ENCODE measurements at regions not wholly inside any gene's neighbourhood (a gene's known extent, or its start where the extent isn't known, plus 50 kb on each side); places are given as distances from the start of the nearest gene placed in this dataset.

- Histone ChIP-seq H2BK5ac (ENCODE audit: insufficient read length, low read length) (no peak overlapping the region), H3K79me2 (ENCODE audit: insufficient read depth, low read length) (no peaks in the 10 kb centered on the region), H2BK120ac (ENCODE audit: low read depth, low read length, poor library complexity, severe bottlenecking) (no peak overlapping the region), H3K27ac (ENCODE audit: insufficient read length, low read depth, low read length) (no peak overlapping the region), H4K8ac (replicated peaks; ENCODE audit: insufficient read length, low read depth, low read length) (no peak overlapping the region), H3K18ac (ENCODE audit: insufficient read length, low read depth, low read length) (no peak overlapping the region), H3K56ac (ENCODE audit: insufficient read length, low read depth, low read length) (no peak overlapping the region), H3K23me2 (ENCODE audit: insufficient read length, low read depth, low read length, poor library complexity, severe bottlenecking) (no peaks in the 10 kb centered on the region), H3K79me1 (ENCODE audit: insufficient read depth, low read depth, low read length, poor library complexity, severe bottlenecking) (no peaks in the 10 kb centered on the region), H3K4ac (ENCODE audit: low read depth, low read length) (no peak overlapping the region), H3K23ac (ENCODE audit: insufficient read length, low read depth, low read length) (no peak overlapping the region), H2AFZ (ENCODE audit: low read length) (no peak overlapping the region), H2BK15ac (ENCODE audit: low read depth, low read length) (no peak overlapping the region), H2BK20ac (ENCODE audit: low read depth, low read length, poor library complexity, severe bottlenecking) (no peak overlapping the region), H3K9me3 (ENCODE audit: control insufficient read depth, low read depth, low read length) (no peaks in the 10 kb centered on the region), H3K9ac (ENCODE audit: extremely low read depth, insufficient read length, low read length) (no peak overlapping the region), H4K5ac (ENCODE audit: insufficient read length, low read depth, low read length) (no peak overlapping the region), H3K4me1 (ENCODE audit: insufficient read depth, low read length) (no peaks in the 10 kb centered on the region), H2BK12ac (ENCODE audit: insufficient read length, low read depth, low read length) (no peak overlapping the region), H3K14ac (ENCODE audit: insufficient read depth, low read length) (no peak overlapping the region), H4K20me1 (ENCODE audit: control insufficient read depth, insufficient read depth, insufficient read length) (no peaks in the 10 kb centered on the region), H3T11ph (ENCODE audit: low read length) (no peak overlapping the region), H4K91ac (ENCODE audit: insufficient read length, low read depth, low read length) (no peak overlapping the region), H3K27me3 (ENCODE audit: insufficient read depth, low read length) (no peaks in the 10 kb centered on the region), H2AK5ac (ENCODE audit: insufficient read length, low read length) (no peak overlapping the region), H3K4me2 (ENCODE audit: insufficient read depth, insufficient read length, low read length) (no peak overlapping the region)
- TF ChIP-seq CTCF (conservative IDR thresholded peaks at IDR 0.05) = no peak
- Mint-ChIP-seq H3K9me3 (peaks cover 9 to 14% of the 10 kb centered on the region in 2 experiments; a peak in 4 of 5 replicates), H3K27me3 (ENCODE audit: low read depth) (no peaks in the 10 kb centered on the region), H3K4me1 (peaks cover 2 to 4% of the 10 kb centered on the region in 2 experiments; a peak in 2 of 4 replicates), H3K4me3 (no peak overlapping the region), H3K36me3 (ENCODE audit: insufficient read depth in 1 of 3, low read depth in 3 of 3) (peaks cover 2 to 18% (median 4%) of the 10 kb centered on the region in 3 experiments; a peak in 4 of 7 replicates), H3K27ac (no peak overlapping the region)
- no CpG with 5 or more reads among the region's 2 CpGs for WGBS (ENCODE audit: extremely low coverage, insufficient read length, low lambda C conversion rate)
- DNase-seq = no peak
Observed at GRCh38 chr18:67068608-67069007, 447.9 kb downstream of the DSEL start.
